Fibroblast of villous mesenchyme (primary cell): ENCODE measurements at regions not wholly inside any gene's neighbourhood (a gene's known extent, or its start where the extent isn't known, plus 50 kb on each side); places are given as distances from the start of the nearest gene placed in this dataset.
A peak's percentile ranks its signal among the peaks of the same experiment; 100 is the strongest.

ENCODE experiments used
- DNase-seq: peaks from one replicate; pipeline ENCODE4 v3.0.0-alpha.2; 2010; ENCODE audit warnings: low read depth
- H3K4me3 ChIP-seq: 2 replicates; pipeline ENCODE4 v1.5.1; 2011; ENCODE audit warnings: low read depth, mild to moderate bottlenecking, low read length
- TF ChIP-seq, protein P1 (sequence below): IDR thresholded peaks from 2 replicates; pipeline ENCODE4 v1.5.1; 2012; ENCODE audit warnings: low read depth, mild to moderate bottlenecking, low read length; ENCODE audit not compliant: insufficient read depth

DNA sequence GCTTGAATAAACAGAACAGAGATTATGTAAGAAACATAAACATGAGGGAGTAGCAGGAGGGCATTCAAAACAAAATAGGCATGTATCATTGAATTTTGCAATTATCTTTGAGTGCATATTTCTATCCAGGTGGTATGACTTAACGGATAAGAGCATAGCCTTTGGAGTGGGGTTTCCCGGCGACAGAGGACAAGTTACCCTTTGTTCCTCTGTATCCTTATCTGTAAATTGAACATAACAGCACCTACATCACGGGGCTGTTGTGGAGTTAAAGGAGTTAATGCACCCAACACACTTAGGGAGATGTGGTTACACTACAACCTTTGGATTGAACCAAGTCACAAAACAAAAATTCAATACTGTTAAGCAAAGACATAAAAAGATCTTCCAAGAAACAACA, 314.6 kb upstream of the KIF2A start:
- DNase-seq: no peak

DNA sequence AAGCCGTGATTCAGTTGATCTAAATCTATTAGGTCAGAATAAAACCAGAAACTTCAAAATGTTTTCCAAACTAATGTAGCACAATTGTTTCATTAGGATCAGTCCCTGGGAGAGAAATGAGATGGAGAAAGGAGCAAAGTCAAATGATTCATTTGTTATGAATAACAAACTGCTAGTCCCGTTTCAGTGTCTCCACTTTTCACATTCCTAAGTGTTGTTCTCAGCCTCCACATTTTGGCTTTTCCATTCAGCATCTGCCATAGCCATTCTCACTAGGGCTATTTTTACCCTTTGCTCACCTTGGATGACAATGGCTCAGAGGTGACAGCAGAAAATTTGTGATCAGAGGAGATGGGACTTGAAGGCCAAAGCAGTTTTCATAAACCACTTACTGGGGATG, 314.1 kb upstream of the KIF2A start:
- TF ChIP-seq, protein P1, sequence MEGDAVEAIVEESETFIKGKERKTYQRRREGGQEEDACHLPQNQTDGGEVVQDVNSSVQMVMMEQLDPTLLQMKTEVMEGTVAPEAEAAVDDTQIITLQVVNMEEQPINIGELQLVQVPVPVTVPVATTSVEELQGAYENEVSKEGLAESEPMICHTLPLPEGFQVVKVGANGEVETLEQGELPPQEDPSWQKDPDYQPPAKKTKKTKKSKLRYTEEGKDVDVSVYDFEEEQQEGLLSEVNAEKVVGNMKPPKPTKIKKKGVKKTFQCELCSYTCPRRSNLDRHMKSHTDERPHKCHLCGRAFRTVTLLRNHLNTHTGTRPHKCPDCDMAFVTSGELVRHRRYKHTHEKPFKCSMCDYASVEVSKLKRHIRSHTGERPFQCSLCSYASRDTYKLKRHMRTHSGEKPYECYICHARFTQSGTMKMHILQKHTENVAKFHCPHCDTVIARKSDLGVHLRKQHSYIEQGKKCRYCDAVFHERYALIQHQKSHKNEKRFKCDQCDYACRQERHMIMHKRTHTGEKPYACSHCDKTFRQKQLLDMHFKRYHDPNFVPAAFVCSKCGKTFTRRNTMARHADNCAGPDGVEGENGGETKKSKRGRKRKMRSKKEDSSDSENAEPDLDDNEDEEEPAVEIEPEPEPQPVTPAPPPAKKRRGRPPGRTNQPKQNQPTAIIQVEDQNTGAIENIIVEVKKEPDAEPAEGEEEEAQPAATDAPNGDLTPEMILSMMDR: no peak
- no peak overlapping the region for H3K4me3 ChIP-seq
- peak; percentile 16 for DNase-seq

More for the DNA sequence above, 314.6 kb upstream of the KIF2A start:
- H3K4me3 ChIP-seq: no peak overlapping the region
- TF ChIP-seq, protein P1: no peak

DNA sequence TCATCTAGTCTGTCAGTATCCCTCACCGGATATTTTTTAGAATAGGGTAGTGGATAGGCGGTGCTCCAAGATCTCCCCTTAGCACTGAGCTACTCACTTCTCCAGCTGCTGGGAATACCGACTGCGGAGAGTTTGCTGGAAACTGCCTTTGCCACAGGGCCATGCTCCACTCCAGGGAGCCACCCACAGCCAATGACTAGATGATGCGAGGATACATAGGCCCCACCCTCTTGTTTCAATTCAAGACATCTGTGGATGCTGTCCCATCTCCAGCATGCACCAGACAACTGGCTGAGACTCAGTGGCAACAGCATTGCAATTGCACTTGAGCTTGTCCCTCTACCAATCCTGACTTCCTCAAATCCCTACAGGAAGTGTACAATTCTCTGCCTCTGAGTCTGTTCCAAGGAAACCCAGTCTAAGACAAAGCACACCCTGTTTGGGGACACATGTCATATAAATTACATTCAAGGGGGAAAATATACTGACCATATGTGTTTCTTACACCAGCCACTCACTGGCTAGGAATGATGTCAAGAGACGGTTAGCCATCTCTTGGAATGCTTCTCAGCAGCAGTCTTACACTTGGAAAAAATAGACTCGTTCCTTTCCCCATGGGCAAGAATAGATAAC, 312.6 kb upstream of the KIF2A start:
- TF ChIP-seq, protein P1: no peak
- DNase-seq: no peak
- no peak overlapping the region for H3K4me3 ChIP-seq

DNA sequence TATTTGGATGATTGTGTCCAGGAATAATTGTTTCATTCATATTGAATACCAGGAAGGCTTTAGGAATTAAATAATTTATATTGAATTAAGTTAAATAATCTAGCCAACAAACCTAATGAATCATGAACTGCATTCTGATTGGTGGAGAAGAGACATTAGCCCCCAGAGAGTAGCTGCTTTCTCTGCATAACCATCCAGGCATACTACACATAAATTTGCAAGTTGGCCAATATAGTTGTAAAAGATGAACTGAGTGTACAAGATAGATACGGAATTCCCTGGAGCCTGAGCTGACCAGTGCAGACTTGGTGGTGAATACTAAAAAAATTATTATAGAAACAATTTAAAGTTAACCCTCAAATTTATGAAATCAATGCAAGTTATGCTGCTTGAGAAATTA, 311.8 kb upstream of the KIF2A start:
- TF ChIP-seq, protein P1: no peak
- DNase-seq: no peak
- H3K4me3 ChIP-seq: no peak overlapping the region

DNA sequence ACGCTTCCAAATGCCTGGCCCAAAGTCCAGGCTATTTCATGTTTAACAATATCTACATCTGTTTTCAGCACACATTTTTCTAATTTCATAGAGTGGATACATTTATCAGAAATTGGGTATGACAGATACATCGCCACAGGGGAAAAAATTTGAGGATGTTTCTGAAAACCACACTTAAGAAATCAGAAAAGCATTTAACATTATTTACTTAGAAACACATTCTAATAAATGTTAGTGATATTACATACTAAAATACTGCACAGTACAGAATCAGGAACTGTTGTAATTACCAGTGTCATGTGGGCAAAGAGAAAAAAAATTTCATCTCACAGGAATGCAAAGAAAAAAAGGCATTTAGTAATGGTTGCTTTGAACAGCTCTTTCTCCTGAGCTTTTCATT, 310.5 kb upstream of the KIF2A start:
- TF ChIP-seq, protein P1: no peak
- DNase-seq: no peak

DNA sequence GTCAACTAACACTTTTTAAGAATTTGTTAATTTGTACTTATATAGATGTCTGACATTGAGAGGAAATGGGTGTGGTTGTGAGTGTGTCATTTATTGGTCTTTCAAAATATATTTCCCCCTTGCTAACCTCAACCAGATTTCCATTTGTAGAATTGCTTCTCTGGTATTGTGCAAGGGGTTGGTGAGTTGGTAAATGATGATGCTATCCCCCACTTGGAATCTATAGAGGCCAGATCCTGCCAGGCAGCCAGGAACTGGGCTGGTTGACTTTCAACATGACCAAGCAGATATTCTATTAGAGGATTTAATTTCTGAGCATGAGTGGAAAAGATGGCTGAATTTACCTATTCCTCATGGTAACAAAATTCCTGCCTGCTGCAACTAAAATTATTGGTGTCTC, 306.6 kb upstream of the KIF2A start:
- TF ChIP-seq, protein P1: no peak
- DNase-seq: no peak
- no peak overlapping the region for H3K4me3 ChIP-seq

More for the DNA sequence above, 310.5 kb upstream of the KIF2A start:
- H3K4me3 ChIP-seq: no peak overlapping the region

DNA sequence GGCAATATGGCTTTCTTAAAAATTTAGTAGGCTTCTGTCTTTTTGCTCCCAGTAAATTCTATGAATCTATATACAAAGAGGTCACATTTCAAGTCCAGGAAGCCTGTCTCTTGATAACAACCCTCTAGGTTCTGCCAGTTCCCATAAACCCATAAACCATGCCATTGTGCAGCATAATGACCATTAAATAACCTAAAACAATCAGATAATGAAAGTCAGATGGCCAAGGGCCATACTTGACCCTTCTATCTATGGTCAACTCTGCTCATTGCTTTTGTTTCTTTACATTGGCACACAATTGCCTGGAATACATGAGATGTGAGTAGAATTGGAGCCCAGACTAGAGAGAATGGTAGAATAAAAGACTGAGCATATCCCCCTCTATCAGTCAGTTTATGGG, 305.4 kb upstream of the KIF2A start:
- TF ChIP-seq, protein P1: no peak
- H3K4me3 ChIP-seq: no peak overlapping the region
- DNase-seq: no peak
